ENCODE measurements at regions not wholly inside any gene's neighbourhood (a gene's known extent, or its start where the extent isn't known, plus 50 kb on each side); places are given as distances from the start of the nearest gene placed in this dataset.
"Not testable (repeated sequence)": the region's sequence is repeated elsewhere in the genome, so short reads cannot be mapped to it uniquely, and the experiment has no call there.

GRCh38 chr1:146618582-146618981 is 319.5 kb upstream of the NBPF12 start:
- in situ Hi-C loops (cut with MboI; ENCODE audit: low sequenced_read_pairs); intact Hi-C loops (cut with micrococcal nuclease); H3K9me1 ChIP-seq (ENCODE audit: insufficient read depth, low read length); POLR2A ChIA-PET (ENCODE audit: unreplicated experiment); H2BK15ac ChIP-seq (ENCODE audit: low read depth, low read length); dilution Hi-C loops (cut with HindIII; ENCODE audit: low sequenced_read_pairs, unreplicated experiment); BruUV-seq (replicated peaks); H3K4me3 ChIP-seq (ENCODE audit: insufficient read depth, low read depth, low read length); H3K27me3 ChIP-seq (ENCODE audit: control insufficient read depth, insufficient read depth, low read length); DNase-seq; H3K4me2 ChIP-seq (ENCODE audit: low read depth, low read length); H3K14ac ChIP-seq (replicated peaks; ENCODE audit: low read depth, low read length); H4K20me1 ChIP-seq (ENCODE audit: insufficient read depth, low read length); H3K27ac ChIP-seq (ENCODE audit: insufficient read depth, low read length); ATAC-seq (ENCODE audit: low read depth); H3K9me3 ChIP-seq (ENCODE audit: control insufficient read depth, insufficient read depth, low read length); H2BK120ac ChIP-seq (ENCODE audit: low read depth, low read length); H3K36me3 ChIP-seq (ENCODE audit: control insufficient read depth, insufficient read depth, low read length); H2AK9ac ChIP-seq (replicated peaks; ENCODE audit: low read depth, low read length, poor library complexity); H4K5ac ChIP-seq (ENCODE audit: low read depth, low read length); H2AK5ac ChIP-seq (ENCODE audit: low read depth, low read length); H4K91ac ChIP-seq (ENCODE audit: insufficient read depth, low read depth, low read length); CTCF ChIA-PET; H3K4ac ChIP-seq (ENCODE audit: low read depth, low read length); H2BK20ac ChIP-seq (ENCODE audit: low read depth, low read length); H4K8ac ChIP-seq (ENCODE audit: low read depth in 2 of 2, low read length in 2 of 2); H2AFZ ChIP-seq (replicated peaks; ENCODE audit: low read length, poor library complexity); H3K4me1 ChIP-seq (ENCODE audit: control insufficient read depth, insufficient read depth, low read length); H2BK5ac ChIP-seq (ENCODE audit: low read depth, low read length, poor library complexity, severe bottlenecking); H3K79me1 ChIP-seq (ENCODE audit: low read depth in 1 of 2, low read length in 2 of 2); H3K23ac ChIP-seq (ENCODE audit: low read depth, low read length); H3K18ac ChIP-seq (ENCODE audit: low read depth, low read length); H3K56ac ChIP-seq (ENCODE audit: extremely low read depth, insufficient read depth, low read length); H3K9ac ChIP-seq (ENCODE audit: low read depth, low read length): not testable (repeated sequence)
- no CpG with 5 or more reads among the region's 4 CpGs for WGBS, 2 experiments (ENCODE audit: extremely low coverage in 2 of 2, insufficient read length in 1 of 2)

- H3K4me2 ChIP-seq (ENCODE audit: low read depth, low read length); H2BK20ac ChIP-seq (ENCODE audit: low read depth, low read length); in situ Hi-C loops (cut with MboI; ENCODE audit: low sequenced_read_pairs); H3K36me3 ChIP-seq (ENCODE audit: control insufficient read depth, insufficient read depth, low read length); H3K4ac ChIP-seq (ENCODE audit: low read depth, low read length); H4K5ac ChIP-seq (ENCODE audit: low read depth, low read length); H2BK120ac ChIP-seq (ENCODE audit: low read depth, low read length); H2AK9ac ChIP-seq (replicated peaks; ENCODE audit: low read depth, low read length, poor library complexity); H3K23ac ChIP-seq (ENCODE audit: low read depth, low read length); H4K20me1 ChIP-seq (ENCODE audit: insufficient read depth, low read length); dilution Hi-C loops (cut with HindIII; ENCODE audit: low sequenced_read_pairs, unreplicated experiment); CTCF ChIA-PET; H3K9ac ChIP-seq (ENCODE audit: low read depth, low read length); H3K56ac ChIP-seq (ENCODE audit: extremely low read depth, insufficient read depth, low read length); H4K8ac ChIP-seq (ENCODE audit: low read depth in 2 of 2, low read length in 2 of 2); H3K18ac ChIP-seq (ENCODE audit: low read depth, low read length); BruUV-seq (replicated peaks); H3K14ac ChIP-seq (replicated peaks; ENCODE audit: low read depth, low read length); ATAC-seq (ENCODE audit: low read depth); POLR2A ChIA-PET (ENCODE audit: unreplicated experiment); H4K91ac ChIP-seq (ENCODE audit: insufficient read depth, low read depth, low read length); H3K4me3 ChIP-seq (ENCODE audit: insufficient read depth, low read depth, low read length); H2BK5ac ChIP-seq (ENCODE audit: low read depth, low read length, poor library complexity, severe bottlenecking); intact Hi-C loops (cut with micrococcal nuclease); H3K4me1 ChIP-seq (ENCODE audit: control insufficient read depth, insufficient read depth, low read length); H2BK15ac ChIP-seq (ENCODE audit: low read depth, low read length); H2AFZ ChIP-seq (replicated peaks; ENCODE audit: low read length, poor library complexity); H3K9me1 ChIP-seq (ENCODE audit: insufficient read depth, low read length); H3K27ac ChIP-seq (ENCODE audit: insufficient read depth, low read length); DNase-seq; H3K27me3 ChIP-seq (ENCODE audit: control insufficient read depth, insufficient read depth, low read length); H2AK5ac ChIP-seq (ENCODE audit: low read depth, low read length); H3K79me1 ChIP-seq (ENCODE audit: low read depth in 1 of 2, low read length in 2 of 2); H3K9me3 ChIP-seq (ENCODE audit: control insufficient read depth, insufficient read depth, low read length): not testable (repeated sequence)
Observed at GRCh38 chr1:146604681-146605080, 333.4 kb upstream of the NBPF12 start.
